ENCODE measurements at regions not wholly inside any gene's neighbourhood (a gene's known extent, or its start where the extent isn't known, plus 50 kb on each side); places are given as distances from the start of the nearest gene placed in this dataset.
"Not testable (repeated sequence)": the region's sequence is repeated elsewhere in the genome, so short reads cannot be mapped to it uniquely, and the experiment has no call there.

- POLR2A ChIA-PET, result no interaction called here
These were observed 120.9 kb upstream of the ADAMTS3 start for GRCh38 chr4:72689923-72690322.

GRCh38 chr4:72686390-72686789 lies 117.4 kb upstream of the ADAMTS3 start:
- H3K27ac ChIP-seq (ENCODE audit: insufficient read depth, low read depth, low read length); H3K36me3 ChIP-seq (ENCODE audit: control insufficient read depth in 2 of 2, extremely low read depth in 1 of 2, insufficient read depth in 2 of 2, low read length in 2 of 2); H3K4me2 ChIP-seq (ENCODE audit: insufficient read depth, low read length); BruUV-seq (replicated peaks); dilution Hi-C loops (cut with MboI; ENCODE audit: extremely low pct_ligation_motif_present, low sequenced_read_pairs); H3K79me2 ChIP-seq (ENCODE audit: control insufficient read depth, insufficient read depth, low read length); FAIRE-seq; intact Hi-C loops (cut with micrococcal nuclease); H3K27me3 ChIP-seq (ENCODE audit: control insufficient read depth in 2 of 2, insufficient read depth in 2 of 2, low read length in 2 of 2); H3K4me1 ChIP-seq (ENCODE audit: control insufficient read depth, extremely low read depth, insufficient read depth, low read length); H2AFZ ChIP-seq (ENCODE audit: low read depth, low read length); POLR2A ChIA-PET; H3K4me3 ChIP-seq (replicated peaks in 1 of 3; ENCODE audit: insufficient read depth in 1 of 3, low read depth in 1 of 3, low read length in 3 of 3); DNase-seq (ENCODE audit: low read depth, low spot score); H3K9ac ChIP-seq (replicated peaks; ENCODE audit: extremely low read depth, insufficient read depth, low read length); H4K20me1 ChIP-seq (replicated peaks; ENCODE audit: control insufficient read depth, extremely low read depth, insufficient read depth, low read length); H3K9me1 ChIP-seq (replicated peaks; ENCODE audit: control insufficient read depth, extremely low read depth, insufficient read depth, low read length); H3K9me3 ChIP-seq (replicated peaks; ENCODE audit: control insufficient read depth, insufficient read depth, low read length): not testable (repeated sequence)
- CTCF ChIA-PET, result interaction anchor here (1.5 kb wide), 1 partner anchor 9 kb away, joined by 8 read pairs; no protein-coding TSS in a partner anchor

More at GRCh38 chr4:72689923-72690322, 120.9 kb upstream of the ADAMTS3 start:
- H2AFZ ChIP-seq (ENCODE audit: low read depth, low read length), result no peak overlapping the region
- H3K36me3 ChIP-seq (ENCODE audit: control insufficient read depth in 2 of 2, extremely low read depth in 1 of 2, insufficient read depth in 2 of 2, low read length in 2 of 2), result no peaks in the 10 kb centered on the region
- FAIRE-seq, result no peak
- intact Hi-C loops (cut with micrococcal nuclease) (no loop called here), dilution Hi-C loops (cut with MboI; ENCODE audit: extremely low pct_ligation_motif_present, low sequenced_read_pairs) (no loop called here)
- no peaks in the 10 kb centered on the region for H3K79me2 ChIP-seq (ENCODE audit: control insufficient read depth, insufficient read depth, low read length)
- H3K9me3 ChIP-seq (replicated peaks; ENCODE audit: control insufficient read depth, insufficient read depth, low read length), result no peaks in the 10 kb centered on the region
- no peaks in the 10 kb centered on the region for H3K27me3 ChIP-seq (ENCODE audit: control insufficient read depth in 2 of 2, insufficient read depth in 2 of 2, low read length in 2 of 2)
- H3K9ac ChIP-seq (replicated peaks; ENCODE audit: extremely low read depth, insufficient read depth, low read length), result no peak overlapping the region
- no peak for DNase-seq (ENCODE audit: low read depth, low spot score)
- H3K4me3 ChIP-seq (replicated peaks in 1 of 3; ENCODE audit: insufficient read depth in 1 of 3, low read depth in 1 of 3, low read length in 3 of 3), result no peak overlapping the region
- H3K4me1 ChIP-seq (ENCODE audit: control insufficient read depth, extremely low read depth, insufficient read depth, low read length), result no peaks in the 10 kb centered on the region
- H4K20me1 ChIP-seq (replicated peaks; ENCODE audit: control insufficient read depth, extremely low read depth, insufficient read depth, low read length), result no peaks in the 10 kb centered on the region
- H3K27ac ChIP-seq (ENCODE audit: insufficient read depth, low read depth, low read length), result no peak overlapping the region
- H3K9me1 ChIP-seq (replicated peaks; ENCODE audit: control insufficient read depth, extremely low read depth, insufficient read depth, low read length), result no peaks in the 10 kb centered on the region
- CTCF ChIA-PET, result no interaction called here
- no peak overlapping the region for H3K4me2 ChIP-seq (ENCODE audit: insufficient read depth, low read length)
- BruUV-seq (replicated peaks), result no TSS peak
- TF ChIP-seq EZH2 (IDR thresholded peaks at IDR 0.05; ENCODE audit: borderline replicate concordance, low read depth, low read length, severe bottlenecking) (no peak), POLR2A (IDR thresholded peaks at IDR 0.05; ENCODE audit: low read depth, low read length) (no peak), JUN (IDR thresholded peaks at IDR 0.05; ENCODE audit: borderline replicate concordance, insufficient read depth, insufficient read length, low read depth) (no peak), FOS (IDR thresholded peaks at IDR 0.05; ENCODE audit: borderline replicate concordance, insufficient read depth, low read length) (no peak), MAX (IDR thresholded peaks at IDR 0.05; ENCODE audit: insufficient read depth, insufficient read length) (no peak), GATA2 (IDR thresholded peaks at IDR 0.05; ENCODE audit: insufficient read depth, insufficient read length, low read depth, low read length) (no peak), CTCF (IDR thresholded peaks at IDR 0.05; ENCODE audit: extremely low read depth in 1 of 2, insufficient read depth in 1 of 2, low read depth in 1 of 2, low read length in 2 of 2) (no peak), MYC (IDR thresholded peaks at IDR 0.05; ENCODE audit: low read depth, low read length) (no peak), POLR2AphosphoS5 (IDR thresholded peaks at IDR 0.05; ENCODE audit: insufficient read depth, low read depth, low read length) (no peak)
